GM21529 (cell line): ENCODE measurements at regions not wholly inside any gene's neighbourhood (a gene's known extent, or its start where the extent isn't known, plus 50 kb on each side); places are given as distances from the start of the nearest gene placed in this dataset.
"Not testable (repeated sequence)": the region's sequence is repeated elsewhere in the genome, so short reads cannot be mapped to it uniquely, and the experiment has no call there.

Source experiments
- ATAC-seq: cut with Tn5 transposase; IDR thresholded peaks from one replicate; pipeline ENCODE4 v1.9.1; 2021; ENCODE audit not compliant: unreplicated experiment

DNA sequence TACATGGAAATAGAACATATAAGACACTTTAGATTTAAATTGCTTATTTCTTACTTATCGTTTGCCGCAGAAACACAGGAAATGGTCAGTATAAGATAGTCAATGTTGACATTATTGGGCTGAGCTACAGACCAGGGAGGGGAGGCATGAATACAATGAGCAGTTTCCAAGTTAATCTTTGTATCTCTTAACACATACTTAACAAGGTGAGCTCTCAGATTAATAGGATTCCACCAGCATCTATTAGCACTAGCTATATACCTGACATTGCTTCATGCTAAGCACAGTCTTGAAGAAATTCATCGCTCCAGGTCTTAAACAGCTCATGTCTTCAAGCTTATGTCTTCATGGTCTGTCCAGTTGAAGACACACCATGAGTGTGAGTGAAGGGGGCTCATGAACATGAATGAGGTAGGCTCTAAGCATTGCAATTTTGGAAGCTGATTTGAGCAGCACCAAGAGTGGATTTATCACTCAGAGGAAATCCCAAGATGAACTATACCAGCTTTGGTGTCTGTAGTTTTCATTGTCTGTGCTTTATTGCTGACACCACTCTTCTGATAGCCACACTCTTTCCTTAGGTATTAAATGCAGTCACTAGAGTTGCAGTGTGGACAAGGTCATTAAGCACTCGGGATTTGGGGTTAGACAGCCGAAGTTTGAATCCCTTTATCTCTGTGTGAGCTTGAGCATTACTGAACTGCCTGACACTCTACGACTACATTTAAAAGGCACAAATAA, 359.3 kb upstream of the EPHA4 start:
- ATAC-seq: no peak

DNA sequence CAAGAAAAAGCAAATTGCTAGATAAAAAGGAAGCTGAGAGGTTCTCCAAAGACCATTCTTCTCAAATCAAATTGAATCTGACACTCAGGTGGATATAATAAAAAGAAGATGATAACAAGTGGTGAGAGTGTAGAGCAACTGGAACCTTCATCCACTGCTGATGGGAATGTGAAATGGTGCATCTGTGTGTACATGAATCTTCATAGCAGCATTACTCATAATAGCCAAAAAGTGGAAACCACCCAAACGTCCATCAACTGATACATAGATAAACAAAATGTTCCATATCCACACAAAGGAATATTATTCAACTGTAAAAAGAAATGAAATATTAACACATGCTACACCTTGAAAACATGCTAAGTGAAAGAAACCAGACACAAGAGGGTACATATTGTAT, 357.2 kb upstream of the EPHA4 start:
- no peak for ATAC-seq

DNA sequence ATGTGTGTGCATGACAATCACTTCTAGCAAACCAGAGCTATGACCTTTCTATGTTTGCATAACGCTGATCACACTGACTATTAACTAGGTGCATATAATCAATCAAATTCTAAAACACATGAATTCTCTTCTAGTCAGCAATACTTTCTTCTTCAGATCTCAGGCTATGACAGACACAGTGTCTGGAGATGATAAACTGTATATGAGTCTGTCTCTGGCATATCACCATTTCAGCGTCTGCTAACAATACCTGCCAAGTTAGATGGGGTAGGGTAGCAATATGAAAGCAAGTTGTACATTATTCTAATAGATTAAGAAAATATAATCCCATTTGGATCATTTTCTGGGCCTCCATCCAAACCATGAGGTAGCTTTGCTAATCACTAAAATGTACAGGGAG, 354.2 kb upstream of the EPHA4 start:
- ATAC-seq: no peak

DNA sequence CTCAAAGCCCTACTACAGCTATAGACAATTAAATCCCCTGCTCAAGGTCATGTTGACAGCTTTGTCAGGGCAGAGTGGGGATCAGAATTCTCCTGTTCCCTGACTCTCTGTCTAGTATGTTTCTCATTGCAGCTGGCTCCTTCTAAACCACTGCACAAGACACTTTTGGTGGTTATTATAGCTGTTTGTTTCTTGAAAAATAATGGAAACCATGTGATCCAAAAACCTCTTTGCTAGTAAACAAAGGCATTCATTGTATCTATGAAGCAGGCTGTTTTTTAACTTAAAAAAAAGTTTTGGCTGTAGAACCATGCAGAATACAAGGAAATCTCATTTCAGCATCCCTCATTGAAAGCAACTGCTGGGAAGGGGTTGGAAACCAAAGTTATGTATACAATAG, 352.5 kb upstream of the EPHA4 start:
- no peak for ATAC-seq

DNA sequence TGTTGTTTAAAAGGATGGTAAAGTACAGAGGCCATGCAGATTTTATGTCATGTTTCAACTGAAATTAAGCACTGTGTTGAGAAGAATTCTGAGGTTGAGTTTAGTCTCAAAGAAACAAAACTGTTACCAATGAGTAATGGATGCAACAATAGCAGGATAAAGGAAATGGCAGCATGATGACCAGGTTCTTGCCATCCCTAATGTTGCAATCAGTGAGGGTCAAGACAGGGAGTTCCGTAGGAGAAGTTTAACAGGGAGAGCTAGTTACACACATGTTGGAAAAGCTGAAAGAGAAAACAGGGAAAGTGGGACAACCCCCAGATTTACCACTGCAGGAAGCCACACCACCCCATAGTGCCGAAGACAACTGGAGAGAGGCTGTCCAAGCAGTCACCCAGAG, 343.8 kb upstream of the EPHA4 start:
- no peak for ATAC-seq

DNA sequence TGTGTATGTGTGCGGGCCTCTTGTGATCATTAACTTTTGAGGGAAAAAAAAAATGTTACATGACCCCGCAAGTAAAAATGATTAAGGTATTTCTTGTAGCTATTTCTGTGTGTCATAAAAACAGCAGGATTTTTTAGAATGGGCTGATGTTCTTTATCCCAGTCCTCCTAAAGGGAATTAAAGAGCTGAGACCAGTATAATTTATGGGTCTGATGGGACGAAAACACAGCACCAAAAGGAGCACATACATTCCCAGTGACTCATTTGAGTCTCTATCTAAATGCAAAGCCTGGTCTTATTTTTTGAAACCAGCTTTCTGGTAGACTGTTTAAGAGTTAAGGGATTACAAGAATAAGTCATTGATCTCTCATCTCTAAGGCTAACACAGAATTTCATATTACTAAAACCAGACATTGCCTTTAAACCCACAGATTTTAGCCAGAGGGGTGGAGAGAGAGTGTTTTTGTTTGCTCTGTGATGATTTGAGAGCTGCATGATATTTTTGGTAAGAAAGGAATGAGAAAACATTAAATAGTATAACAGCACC, 342.3 kb upstream of the EPHA4 start:
- no peak for ATAC-seq

DNA sequence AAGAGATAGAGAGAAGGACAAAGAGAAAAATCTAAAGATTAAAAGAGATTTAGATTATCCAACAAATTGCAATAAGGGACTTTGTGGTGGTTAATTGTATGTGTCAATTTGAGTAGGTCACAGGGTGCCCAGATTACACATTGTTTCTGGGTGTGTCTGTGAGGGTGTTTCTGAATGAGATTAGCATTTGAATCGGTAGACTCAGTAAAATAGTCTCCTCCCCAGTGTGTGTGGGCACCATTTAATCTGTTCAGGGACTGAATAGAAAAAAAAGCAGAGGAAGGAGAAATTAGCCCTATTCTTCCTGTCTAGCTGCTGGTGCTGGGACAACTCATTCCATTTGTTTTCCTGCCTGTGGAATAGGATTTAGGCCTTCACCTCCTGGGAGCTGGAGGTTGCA, 339.8 kb upstream of the EPHA4 start:
- no peak for ATAC-seq

DNA sequence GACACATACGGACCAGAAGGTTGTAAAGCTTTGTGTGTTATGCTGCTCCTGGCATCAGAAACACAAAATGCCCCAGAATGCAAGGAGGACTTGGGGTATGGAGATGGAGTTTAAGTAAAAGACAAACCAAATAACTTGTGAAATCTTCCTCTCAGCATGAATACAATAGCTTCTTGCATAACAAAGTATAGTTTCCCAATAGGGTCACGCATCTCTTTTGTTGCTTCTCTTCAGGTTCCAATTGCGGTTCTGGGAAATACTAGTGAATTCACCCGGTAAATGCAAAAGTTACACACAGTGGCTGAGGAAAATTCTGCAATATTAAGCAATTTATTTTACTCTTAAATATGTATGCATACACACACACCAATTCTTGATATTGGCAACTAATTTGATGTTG, 339.2 kb upstream of the EPHA4 start:
- no peak for ATAC-seq

DNA sequence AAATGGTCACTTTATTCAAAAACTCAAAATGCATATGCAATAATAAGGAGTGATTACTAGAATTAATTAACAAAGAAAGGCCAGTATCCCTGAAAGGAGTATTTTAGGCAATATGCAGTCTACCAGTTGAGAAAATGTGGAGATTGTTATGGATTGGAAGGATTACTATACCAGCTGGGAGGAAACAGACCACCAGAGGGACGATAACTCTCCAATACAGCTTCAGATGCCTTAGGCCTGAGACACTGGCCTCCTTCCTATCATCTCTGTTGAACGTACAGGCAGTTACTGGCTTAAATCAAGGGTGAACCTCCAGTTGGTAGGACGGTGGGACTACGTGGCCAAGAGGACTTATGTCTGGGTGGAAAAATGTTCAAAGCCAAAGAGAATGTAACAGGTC, 336.4 kb upstream of the EPHA4 start:
- ATAC-seq: no peak

DNA sequence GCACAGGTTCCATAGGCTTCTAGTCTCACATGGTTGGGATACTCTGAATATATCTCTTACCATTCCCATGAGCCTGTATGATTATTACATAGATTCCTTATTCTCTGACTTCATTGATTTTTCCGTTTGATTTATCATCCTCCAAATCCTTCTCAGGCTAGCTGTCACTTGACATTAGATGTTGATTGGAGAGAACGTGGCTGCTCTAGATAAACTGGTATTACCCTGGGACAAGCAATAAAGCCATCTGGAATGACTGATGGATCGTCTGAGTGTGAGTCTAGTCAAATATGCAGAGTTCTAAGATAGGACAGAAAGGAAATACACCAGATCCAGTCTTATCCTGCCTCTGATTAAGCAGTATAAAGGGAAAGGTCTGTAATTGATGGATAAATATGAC, 325.6 kb upstream of the EPHA4 start:
- ATAC-seq: no peak

DNA sequence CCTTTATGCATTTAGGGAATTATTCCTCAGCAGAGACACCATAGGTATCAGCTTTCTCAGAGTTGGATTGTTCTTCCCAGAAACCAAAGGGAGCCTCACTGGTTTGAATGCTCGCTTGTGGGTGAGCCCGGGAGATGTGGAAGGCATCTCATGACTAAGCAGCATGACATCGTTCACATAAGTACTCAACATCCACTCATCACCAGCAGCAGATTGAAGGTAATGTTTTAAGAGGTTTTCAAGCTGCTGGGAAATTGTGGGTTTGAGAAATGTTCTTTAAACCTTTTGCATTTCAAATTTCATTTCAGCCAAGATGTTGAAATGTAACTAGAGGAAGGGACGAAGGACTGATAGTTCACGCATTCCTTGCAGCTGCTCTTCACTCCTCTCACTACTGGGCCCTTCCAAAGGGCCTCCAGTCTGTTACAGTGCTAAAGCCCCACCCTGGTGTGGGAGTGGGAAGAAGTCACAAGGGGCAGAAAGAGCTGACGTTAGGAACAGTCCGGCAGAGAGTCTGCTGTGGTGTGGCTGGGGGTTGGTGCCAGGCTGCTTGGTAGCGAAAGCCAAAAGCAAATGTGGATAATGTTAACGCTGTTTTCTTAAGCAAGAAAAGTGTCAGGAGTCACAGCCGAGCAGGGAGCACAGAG, 324.5 kb upstream of the EPHA4 start:
- ATAC-seq: no peak

DNA sequence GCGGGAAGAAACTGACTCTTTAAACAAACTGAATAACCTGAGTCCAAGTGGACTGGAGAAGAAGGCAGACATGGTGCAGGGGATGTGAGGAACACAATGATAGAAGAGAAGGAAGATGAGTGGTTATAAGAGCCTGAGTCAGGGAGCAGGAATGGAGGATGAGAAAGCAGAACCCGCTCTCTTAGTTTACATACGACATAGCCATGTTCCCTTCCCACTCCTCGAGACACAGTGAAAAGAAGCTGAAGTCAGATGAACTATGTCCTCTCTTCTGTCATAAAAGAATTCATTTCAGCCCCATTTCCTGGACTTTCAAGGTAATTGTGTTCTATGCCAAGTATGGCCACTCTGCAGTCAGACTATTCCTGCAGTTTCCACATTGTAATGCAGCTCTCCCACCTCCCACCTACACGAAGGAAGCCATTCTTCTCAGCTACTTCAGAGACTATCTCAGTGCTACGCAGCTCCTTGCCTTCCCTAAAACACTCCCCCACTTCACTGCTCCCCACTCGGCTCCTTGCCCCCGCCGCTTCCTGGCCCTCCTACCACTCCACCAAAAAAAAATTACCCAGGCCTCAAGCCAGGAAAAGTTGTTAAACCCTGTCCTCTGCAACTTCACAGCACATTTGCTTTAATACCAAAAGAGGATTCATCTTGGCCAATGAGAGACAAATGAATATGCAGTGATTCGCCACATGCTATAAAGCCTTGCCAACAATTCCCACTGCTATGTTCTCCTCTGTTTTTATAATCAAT, 323.4 kb upstream of the EPHA4 start:
- no peak for ATAC-seq

DNA sequence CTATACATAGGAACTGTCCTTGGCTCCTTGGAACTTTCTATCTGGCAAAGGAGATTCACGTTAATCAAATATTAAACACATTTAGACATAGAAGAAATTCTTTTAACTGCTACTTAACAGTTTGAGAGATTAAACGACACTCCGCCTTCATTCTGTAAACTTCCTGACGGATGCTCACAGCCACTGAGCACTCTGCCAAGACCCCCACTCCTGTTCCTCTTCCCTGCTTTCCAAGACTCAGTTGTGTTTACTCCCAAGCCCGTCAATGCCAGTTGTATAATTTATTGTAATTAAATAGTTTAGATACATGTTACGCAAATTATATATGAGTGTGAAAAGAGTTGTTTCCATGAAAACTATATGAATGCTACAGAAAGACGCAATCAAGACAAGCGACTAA, 321.4 kb upstream of the EPHA4 start:
- ATAC-seq: no peak

DNA sequence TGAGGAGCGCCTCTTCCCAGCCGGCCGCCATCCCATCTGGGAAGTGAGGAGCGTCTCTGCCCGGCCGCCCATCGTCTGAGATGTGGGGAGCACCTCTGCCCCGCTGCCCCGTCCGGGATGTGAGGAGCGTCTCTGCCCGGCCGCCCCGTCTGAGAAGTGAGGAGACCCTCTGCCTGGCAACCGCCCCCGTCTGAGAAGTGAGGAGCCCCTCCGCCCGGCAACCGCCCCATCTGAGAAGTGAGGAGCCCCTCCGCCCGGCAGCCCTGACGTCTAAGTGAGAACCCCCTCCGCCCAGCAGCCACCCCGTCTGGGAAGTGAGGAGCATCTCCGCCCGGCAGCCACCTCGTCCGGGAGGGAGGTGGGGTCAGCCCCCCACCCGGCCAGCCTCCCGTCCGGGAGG, 319.9 kb upstream of the EPHA4 start:
- not testable (repeated sequence) for ATAC-seq

DNA sequence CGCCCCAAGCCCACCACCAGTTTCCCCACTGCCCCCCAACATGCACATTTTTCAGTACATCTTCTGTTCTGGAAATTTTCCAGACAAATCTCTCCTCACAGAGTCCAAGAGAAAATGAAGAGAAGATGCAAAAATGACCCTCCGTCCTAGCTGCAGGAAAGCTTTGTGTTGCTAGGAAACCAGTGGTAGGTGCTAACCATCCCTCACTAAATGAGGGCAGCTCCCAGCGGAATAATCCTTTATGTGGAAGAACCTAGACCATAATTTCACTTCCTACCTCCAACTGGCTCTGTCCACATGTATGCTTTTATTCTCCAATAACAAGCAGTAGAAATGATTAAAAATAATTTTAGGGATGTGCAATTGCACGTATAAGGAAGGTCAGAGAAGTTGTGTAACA, 311.9 kb upstream of the EPHA4 start:
- no peak for ATAC-seq

DNA sequence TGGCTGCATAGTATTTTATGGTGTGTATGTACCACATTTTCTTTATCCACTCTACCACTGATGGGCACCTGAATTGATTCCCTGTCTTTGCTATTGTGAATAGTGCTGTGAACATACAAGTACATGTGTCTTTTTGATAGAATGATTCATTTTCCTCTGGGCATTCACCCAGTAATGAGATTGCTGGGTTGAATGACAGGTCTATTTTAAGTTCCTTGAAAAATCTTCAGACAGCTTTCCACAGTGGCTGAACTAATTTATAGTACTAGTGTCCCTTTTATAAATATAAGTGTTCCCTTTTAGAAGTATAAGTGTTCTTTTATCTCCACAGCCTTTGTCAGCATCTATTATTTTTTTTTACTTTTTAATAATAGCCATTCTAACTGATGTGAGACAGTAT, 303.9 kb upstream of the EPHA4 start:
- no peak for ATAC-seq

DNA sequence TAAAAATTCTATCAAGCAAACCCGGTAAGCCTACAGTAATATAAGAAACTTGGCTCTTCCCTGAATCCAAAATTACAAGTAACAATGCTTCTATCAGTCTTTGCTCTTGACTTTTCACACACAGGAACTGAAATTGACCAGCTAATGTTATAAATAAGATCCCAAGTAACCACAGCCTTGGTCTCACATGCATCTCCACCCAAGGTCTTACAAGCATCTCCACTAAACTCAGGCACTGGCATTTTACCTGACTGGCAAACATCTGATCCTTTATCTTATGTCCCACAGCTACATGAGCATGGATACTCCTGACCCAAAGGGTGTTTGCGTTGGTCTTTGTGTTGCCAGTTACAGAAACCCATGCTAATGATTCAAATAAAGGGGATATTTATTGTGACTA, 302.3 kb upstream of the EPHA4 start:
- no peak for ATAC-seq

DNA sequence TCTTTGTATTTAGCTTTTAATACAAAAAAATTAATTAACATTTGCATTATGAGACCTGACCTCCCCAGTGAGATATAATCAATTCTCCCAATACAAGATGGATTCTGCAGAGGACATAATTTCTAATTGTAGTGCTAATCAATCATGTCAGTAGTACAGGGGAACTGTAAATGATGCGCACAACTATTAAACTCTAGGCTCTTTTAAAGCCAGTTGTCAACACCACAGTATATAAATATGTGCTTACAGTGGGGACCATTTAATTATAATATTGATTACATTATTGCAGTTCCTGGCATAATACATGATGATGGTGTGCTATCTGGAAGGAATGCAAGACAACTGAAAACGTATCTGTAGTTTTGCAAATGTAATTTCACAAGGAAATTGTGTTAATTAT, 285.6 kb upstream of the EPHA4 start:
- no peak for ATAC-seq

DNA sequence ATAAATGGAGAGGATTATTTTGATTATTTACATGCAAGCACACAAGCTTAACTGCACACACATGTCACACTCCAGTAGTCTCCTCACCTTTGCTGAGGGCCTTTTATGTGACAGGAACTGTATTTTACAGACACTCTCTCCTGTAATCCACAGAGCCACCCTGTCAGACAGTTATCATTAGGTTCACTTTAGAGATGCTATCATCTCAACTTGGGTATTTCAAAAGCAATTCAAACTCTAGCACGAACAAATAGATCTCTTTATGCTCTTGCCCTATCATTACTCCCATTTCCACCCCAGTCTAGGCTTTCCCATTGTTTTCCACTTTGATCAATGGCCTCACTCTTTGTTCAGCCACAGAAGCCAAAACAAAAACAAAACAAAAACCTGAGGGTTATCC, 281.2 kb upstream of the EPHA4 start:
- ATAC-seq: no peak

DNA sequence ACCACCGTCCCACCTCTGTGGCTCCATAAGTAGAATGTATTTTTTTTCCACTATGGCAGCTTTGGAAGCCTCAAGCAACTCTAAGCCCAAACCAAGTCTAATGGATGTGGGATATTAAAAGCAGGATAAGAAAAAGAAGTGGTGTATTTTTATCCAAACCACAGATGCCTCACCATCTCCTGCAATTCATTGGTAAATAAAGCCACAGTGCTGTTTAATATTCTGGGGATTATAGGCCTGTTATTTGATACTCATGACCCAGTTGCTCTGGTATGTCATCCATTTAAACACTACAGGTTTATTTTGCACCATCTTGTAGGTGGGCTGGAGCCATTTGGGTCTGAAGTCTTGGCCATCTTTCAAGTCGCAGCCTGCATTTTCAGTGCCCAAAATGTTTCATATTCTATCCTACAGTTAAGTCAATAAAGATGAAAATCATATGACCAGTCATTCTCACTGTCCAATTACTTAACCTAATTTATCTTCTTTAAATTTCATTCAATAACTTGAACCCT, 279.5 kb upstream of the EPHA4 start:
- no peak for ATAC-seq

DNA sequence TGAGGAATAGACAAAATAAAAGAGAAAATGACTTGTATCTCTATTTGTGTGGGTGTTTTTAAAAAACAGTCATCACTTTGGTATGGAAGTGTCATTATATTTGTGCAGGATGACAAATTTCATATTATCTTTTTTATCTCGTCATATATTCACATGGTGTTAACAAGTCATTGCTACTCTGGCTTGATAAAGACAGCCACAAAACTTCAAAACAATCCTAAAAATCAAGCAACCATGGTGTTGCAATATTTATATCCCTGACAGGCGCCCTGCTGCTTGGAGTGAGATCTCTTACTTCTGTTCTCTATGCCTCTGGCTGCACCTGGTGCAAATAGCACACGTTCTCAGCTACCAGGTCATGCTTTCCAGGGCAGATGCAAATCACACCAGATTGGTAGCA, 278.0 kb upstream of the EPHA4 start:
- ATAC-seq: no peak

DNA sequence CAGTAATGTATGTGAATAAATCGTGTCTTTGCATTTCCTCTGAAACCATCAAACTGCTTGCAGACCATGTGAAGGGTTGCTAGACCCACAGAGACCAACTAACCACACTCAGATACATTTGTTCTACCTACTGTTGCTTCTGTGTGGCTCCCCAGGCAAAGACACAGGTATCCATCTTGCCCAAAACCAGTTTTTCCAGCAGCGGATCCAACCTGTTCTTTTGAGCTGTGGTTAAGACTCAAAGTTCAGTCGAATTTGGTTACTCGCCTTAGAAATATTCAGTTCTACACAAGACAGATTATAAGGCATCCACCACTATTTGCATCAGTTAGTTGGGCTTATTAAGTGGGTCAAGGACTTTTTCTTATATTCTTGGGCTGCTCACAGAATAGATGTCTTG, 276.2 kb upstream of the EPHA4 start:
- no peak for ATAC-seq
